MM.1S (cell line): ENCODE measurements at regions not wholly inside any gene's neighbourhood (a gene's known extent, or its start where the extent isn't known, plus 50 kb on each side); places are given as distances from the start of the nearest gene placed in this dataset.
A peak's percentile ranks its signal among the peaks of the same experiment; 100 is the strongest.
"Not testable (repeated sequence)": the region's sequence is repeated elsewhere in the genome, so short reads cannot be mapped to it uniquely, and the experiment has no call there.

Experiments
- DNase-seq: peaks from one replicate; pipeline ENCODE4 v3.0.0-alpha.2; 2015
- H2AFZ ChIP-seq: fragments of 300-600 bp; sonication (generic); 2 replicates; pipeline ENCODE4 v1.6.0; 2016; ENCODE audit warnings: antibody characterized with exemption, low read length
- H3F3A ChIP-seq: fragments of 300-600 bp; sonication (generic); 2 replicates; pipeline ENCODE4 v1.6.1; 2016; ENCODE audit warnings: mild to moderate bottlenecking, antibody characterized with exemption, low read length, moderate library complexity, mixed read lengths; ENCODE audit not compliant: insufficient read depth
- H3K27ac ChIP-seq: fragments of 300-600 bp; sonication (generic); 2 replicates; pipeline ENCODE4 v1.5.1; 2016; ENCODE audit warnings: mild to moderate bottlenecking, low read length
- H3K27me3 ChIP-seq: fragments of 300-600 bp; sonication (generic); replicated peaks from 2 replicates; pipeline ENCODE4 v1.6.0; 2016; ENCODE audit warnings: low read length; ENCODE audit not compliant: insufficient read depth
- H3K36me3 ChIP-seq: fragments of 300-600 bp; sonication (generic); replicated peaks from 2 replicates; pipeline ENCODE4 v1.6.1; 2016; ENCODE audit warnings: mild to moderate bottlenecking, low read length, mixed read lengths; ENCODE audit not compliant: insufficient read depth
- H3K4me1 ChIP-seq: fragments of 300-600 bp; sonication (generic); 2 replicates; pipeline ENCODE4 v1.6.1; 2016; ENCODE audit warnings: low read length, mixed read lengths
- H3K4me2 ChIP-seq: fragments of 300-600 bp; sonication (generic); 2 replicates; pipeline ENCODE4 v1.6.0; 2016; ENCODE audit warnings: low read depth, low read length
- H3K4me3 ChIP-seq: fragments of 300-600 bp; sonication (generic); 2 replicates; pipeline ENCODE4 v1.5.1; 2016; ENCODE audit warnings: low read length, mixed read lengths
- H3K79me2 ChIP-seq: fragments of 300-600 bp; sonication (generic); 2 replicates; pipeline ENCODE4 v1.6.1; 2016; ENCODE audit warnings: mixed run types, low read length, mixed read lengths
- H3K9ac ChIP-seq: fragments of 300-600 bp; sonication (generic); 2 replicates; pipeline ENCODE4 v1.6.1; 2016; ENCODE audit warnings: low read length, mixed read lengths
- H3K9me2 ChIP-seq: fragments of 300-600 bp; sonication (generic); replicated peaks from 2 replicates; pipeline ENCODE4 v1.6.1; 2016; ENCODE audit warnings: mild to moderate bottlenecking, low read length, mixed read lengths; ENCODE audit not compliant: insufficient read depth
- H3K9me3 ChIP-seq: fragments of 300-600 bp; sonication (generic); replicated peaks from 2 replicates; pipeline ENCODE4 v1.6.1; 2016; ENCODE audit warnings: mild to moderate bottlenecking, low read length, mixed read lengths; ENCODE audit not compliant: insufficient read depth
- H4K20me1 ChIP-seq: fragments of 300-600 bp; sonication (generic); 2 replicates; pipeline ENCODE4 v1.6.1; 2016; ENCODE audit warnings: mild to moderate bottlenecking, low read length, moderate library complexity, mixed read lengths; ENCODE audit not compliant: insufficient read depth
- CTCF ChIP-seq: fragments of 300-600 bp; sonication (generic); IDR thresholded peaks from 2 replicates; pipeline ENCODE4 v1.5.1; 2016; ENCODE audit warnings: antibody characterized with exemption, low read length, mixed read lengths
- EZH2 ChIP-seq: fragments of 300-600 bp; sonication (generic); optimal IDR thresholded peaks from 2 replicates; pipeline ENCODE3; 2017; ENCODE audit warnings: low read depth, mild to moderate bottlenecking, antibody characterized with exemption, low read length, mixed read lengths
- EZH2phosphoT487 ChIP-seq: fragments of 300-600 bp; sonication (generic); IDR thresholded peaks from 2 replicates; pipeline ENCODE4 v1.6.1; 2018; ENCODE audit warnings: antibody characterized with exemption, low read length

GRCh38 chr4:86522349-86522748 lies 71.8 kb upstream of the PTPN13 start:
- H3K9me2 ChIP-seq: no peaks in the 10 kb centered on the region
- no peak overlapping the region for H3K4me3 ChIP-seq
- H3F3A ChIP-seq: no peaks in the 10 kb centered on the region
- no peak overlapping the region for H3K4me2 ChIP-seq
- no peak overlapping the region for H2AFZ ChIP-seq
- H3K79me2 ChIP-seq: no peaks in the 10 kb centered on the region
- H3K27ac ChIP-seq: no peak overlapping the region
- H3K27me3 ChIP-seq: no peaks in the 10 kb centered on the region
- no peaks in the 10 kb centered on the region for H3K36me3 ChIP-seq
- H3K9me3 ChIP-seq: no peaks in the 10 kb centered on the region
- H4K20me1 ChIP-seq: no peaks in the 10 kb centered on the region
- no peaks in the 10 kb centered on the region; the same call in 1 of the 2 replicates for H3K4me1 ChIP-seq
- no peak for TF ChIP-seq EZH2
- TF ChIP-seq EZH2phosphoT487: no peak
- peak; percentile 34 for TF ChIP-seq CTCF
- DNase-seq: no peak
- no peak overlapping the region for H3K9ac ChIP-seq

- no peaks in the 10 kb centered on the region for H3K9me3 ChIP-seq
- H2AFZ ChIP-seq: no peak overlapping the region
- no peaks in the 10 kb centered on the region; the same call in 1 of the 2 replicates for H3K4me1 ChIP-seq
- no peak for TF ChIP-seq EZH2phosphoT487
- TF ChIP-seq EZH2: no peak
- no peak for TF ChIP-seq CTCF
- no peak overlapping the region for H3K4me3 ChIP-seq
- no peaks in the 10 kb centered on the region for H4K20me1 ChIP-seq
- no peaks in the 10 kb centered on the region for H3F3A ChIP-seq
- no peak overlapping the region for H3K4me2 ChIP-seq
- no peak overlapping the region for H3K27ac ChIP-seq
- H3K9ac ChIP-seq: no peak overlapping the region
- no peaks in the 10 kb centered on the region for H3K79me2 ChIP-seq
- no peaks in the 10 kb centered on the region for H3K27me3 ChIP-seq
- H3K9me2 ChIP-seq: no peaks in the 10 kb centered on the region
- DNase-seq: no peak
- no peaks in the 10 kb centered on the region for H3K36me3 ChIP-seq
These were observed 70.8 kb upstream of the PTPN13 start for GRCh38 chr4:86523333-86523732.

- not testable (repeated sequence) for H3K27me3 ChIP-seq, H3K9me3 ChIP-seq, H3K27ac ChIP-seq, H3K4me1 ChIP-seq, H3K79me2 ChIP-seq, H2AFZ ChIP-seq, H3K36me3 ChIP-seq, H3K9me2 ChIP-seq, H4K20me1 ChIP-seq, H3F3A ChIP-seq, DNase-seq, H3K4me2 ChIP-seq, H3K9ac ChIP-seq, H3K4me3 ChIP-seq
These were observed 66.4 kb upstream of the PTPN13 start for GRCh38 chr4:86527713-86528112.

- H3K27ac ChIP-seq: no peak overlapping the region
- H4K20me1 ChIP-seq: no peaks in the 10 kb centered on the region
- no peaks in the 10 kb centered on the region for H3K9me2 ChIP-seq
- no peak overlapping the region for H2AFZ ChIP-seq
- H3F3A ChIP-seq: no peaks in the 10 kb centered on the region
- no peaks in the 10 kb centered on the region for H3K9me3 ChIP-seq
- no peaks in the 10 kb centered on the region for H3K79me2 ChIP-seq
- no peaks in the 10 kb centered on the region for H3K4me1 ChIP-seq
- no peaks in the 10 kb centered on the region for H3K27me3 ChIP-seq
- H3K36me3 ChIP-seq: no peaks in the 10 kb centered on the region
- no peak overlapping the region for H3K4me3 ChIP-seq
- no peak for DNase-seq
- TF ChIP-seq EZH2 (no peak), CTCF (no peak), EZH2phosphoT487 (no peak)
- H3K4me2 ChIP-seq: no peak overlapping the region
- no peak overlapping the region for H3K9ac ChIP-seq
These were observed 64.7 kb upstream of the PTPN13 start for GRCh38 chr4:86529436-86529835.
